K562 (cell line): ENCODE measurements at regions not wholly inside any gene's neighbourhood (a gene's known extent, or its start where the extent isn't known, plus 50 kb on each side); places are given as distances from the start of the nearest gene placed in this dataset.

Experiments
- ATAC-seq: fragments of 200-7000 bp; cut with Tn5 transposase; 3 replicates; pipeline ENCODE4 v1.9.1; 2020; ENCODE audit warnings: moderate library complexity
- BruUV-seq: library from RNA; stranded (reverse); fragments of 400-500 nt; replicated peaks from 2 replicates; lab custom pipeline; 2021; lab: Mats Ljungman, UMichigan
- CTCF ChIA-PET: fragments of 300-600 bp; formaldehyde crosslinking; extraction: SDS; loops from one replicate; lab custom pipeline; 2021; ENCODE audit warnings: low intra/inter-chr PET ratio; lab: Yijun Ruan, JAX
- POLR2A ChIA-PET: fragments of 300-600, 350-650 bp; sonication (Branson Sonifier 250); formaldehyde crosslinking; extraction: SDS; loops from one replicate; lab custom pipeline; 2021; ENCODE audit warnings: antibody characterized with exemption, inconsistent platforms; lab: Yijun Ruan, JAX
- DNase-seq, 4 experiments: peaks; one replicate each; pipeline versions ENCODE4 v3.0.0 to v3.0.0-alpha.2; 2011 to 2018; ENCODE audit warnings: low spot score in 3 of 4, mixed read lengths in 3 of 4; ENCODE audit errors: extremely low read depth in 1 of 4
- FAIRE-seq: peaks from 2 replicates; lab custom pipeline; 2011; peaks lifted over from hg19 to GRCh38; lab: Jason Lieb, UNC
- H2AFZ ChIP-seq: 2 replicates; pipeline ENCODE4 v1.6.0; 2011; ENCODE audit warnings: low read depth, low read length, control low read depth, inconsistent platforms
- H3K27ac ChIP-seq: fragments of 200-600 bp; 3 replicates; pipeline ENCODE4 v1.8.0; 2011; ENCODE audit warnings: low read depth, mild to moderate bottlenecking, control low read depth, inconsistent platforms, low read length, moderate library complexity, mixed read lengths; ENCODE audit errors: extremely low read depth
- H3K27me3 ChIP-seq, 2 experiments: fragments of 300-600 bp in 1 of 2; 2 replicates in 1 of 2; 3 replicates in 1 of 2; pipeline versions ENCODE4 v1.6.0 to v1.8.0; 2011; ENCODE audit warnings: inconsistent platforms in 2 of 2, low read length in 2 of 2, mild to moderate bottlenecking in 1 of 2, mixed read lengths in 1 of 2, moderate library complexity in 1 of 2; ENCODE audit not compliant: control insufficient read depth in 2 of 2, insufficient read depth in 2 of 2
- H3K36me3 ChIP-seq: fragments of 300-600 bp; 3 replicates; pipeline ENCODE4 v1.8.0; 2011; ENCODE audit warnings: mild to moderate bottlenecking, low read length, inconsistent platforms; ENCODE audit not compliant: control insufficient read depth, insufficient read depth
- H3K4me1 ChIP-seq, 2 experiments: fragments of 200-600 bp in 1 of 2; replicated peaks in 1 of 2; 2 replicates in 1 of 2; 3 replicates in 1 of 2; pipeline versions ENCODE4 v1.5.1 to v1.8.0; 2011; ENCODE audit warnings: inconsistent platforms in 2 of 2, low read length in 2 of 2, mild to moderate bottlenecking in 1 of 2, mixed read lengths in 1 of 2, moderate library complexity in 1 of 2; ENCODE audit not compliant: control insufficient read depth in 2 of 2, insufficient read depth in 2 of 2
- H3K4me2 ChIP-seq: 2 replicates; pipeline ENCODE4 v1.6.1; 2011; ENCODE audit warnings: low read length, control low read depth, inconsistent platforms, mixed read lengths; ENCODE audit not compliant: insufficient read depth
- H3K4me3 ChIP-seq: fragments of 200-600 bp; sonication (generic), shearing (Covaris generic); 2 replicates; pipeline ENCODE4 v1.5.1; 2016; ENCODE audit warnings: control low read depth, inconsistent platforms
- H3K79me2 ChIP-seq: fragments of 200-600 bp; 3 replicates; pipeline ENCODE4 v1.8.0; 2011; ENCODE audit warnings: low read length, inconsistent platforms; ENCODE audit not compliant: control insufficient read depth, insufficient read depth
- H3K9ac ChIP-seq, 2 experiments: 2 replicates each; pipeline versions ENCODE4 v1.6.0 to v1.6.1; 2011; ENCODE audit warnings: low read depth in 2 of 2, low read length in 2 of 2, control low read depth in 1 of 2, inconsistent platforms in 1 of 2, mild to moderate bottlenecking in 1 of 2, mixed read lengths in 1 of 2; ENCODE audit not compliant: insufficient read depth in 1 of 2
- H3K9me1 ChIP-seq: one replicate; pipeline ENCODE4 v1.6.0; 2011; ENCODE audit warnings: inconsistent platforms, mild to moderate bottlenecking, low read length, moderate library complexity; ENCODE audit not compliant: control insufficient read depth, insufficient read depth
- H3K9me3 ChIP-seq: replicated peaks from 2 replicates; pipeline ENCODE4 v1.5.1; 2011; ENCODE audit warnings: low read depth, low read length, inconsistent platforms; ENCODE audit not compliant: control insufficient read depth, insufficient read depth
- H4K20me1 ChIP-seq: replicated peaks from 2 replicates; pipeline ENCODE4 v1.6.1; 2011; ENCODE audit warnings: low read length, inconsistent platforms, mixed read lengths; ENCODE audit not compliant: control insufficient read depth, insufficient read depth
- ARID1B ChIP-seq: fragments of 450-650 bp; IDR thresholded peaks from 2 replicates; pipeline ENCODE4 v1.6.1; 2016; ENCODE audit warnings: antibody characterized with exemption, mild to moderate bottlenecking, inconsistent platforms
- ARNT ChIP-seq, 2 experiments: fragments of 450-650 bp; IDR thresholded peaks; 2 replicates each; pipeline ENCODE4 v1.6.1; 2016; ENCODE audit warnings: mild to moderate bottlenecking in 1 of 2
- ATF7 ChIP-seq: fragments of 450-650 bp; IDR thresholded peaks from 2 replicates; pipeline ENCODE4 v1.7.1; 2014; ENCODE audit warnings: mild to moderate bottlenecking, moderate library complexity
- BMI1 ChIP-seq: fragments of 150-350 bp; IDR thresholded peaks from 2 replicates; pipeline ENCODE4 v1.6.1; 2014; ENCODE audit warnings: low read length
- CTCFL ChIP-seq: IDR thresholded peaks from 2 replicates; pipeline ENCODE4 v1.6.1; 2011; ENCODE audit warnings: borderline replicate concordance, low read depth, mild to moderate bottlenecking, moderate library complexity, low read length; ENCODE audit not compliant: insufficient read depth, poor library complexity, severe bottlenecking
- RCOR1 ChIP-seq, 2 experiments: IDR thresholded peaks; 2 replicates each; pipeline ENCODE4 v1.6.1; 2012; ENCODE audit warnings: low read depth in 2 of 2, low read length in 2 of 2, borderline replicate concordance in 1 of 2, improper control_type of control experiment in 1 of 2
- SETDB1 ChIP-seq: IDR thresholded peaks from one replicate; pipeline ENCODE4 v1.6.1; 2012; ENCODE audit warnings: low read length, control low read depth, inconsistent platforms
- SRSF7 ChIP-seq: fragments of 200-400 bp; formaldehyde crosslinking; optimal IDR thresholded peaks from 2 replicates; pipeline ENCODE3; 2017; ENCODE audit warnings: mild to moderate bottlenecking, low read depth, low read length
- TAF1 ChIP-seq: IDR thresholded peaks from 2 replicates; pipeline ENCODE4 v1.6.1; 2011; ENCODE audit warnings: mild to moderate bottlenecking, low read length, moderate library complexity; ENCODE audit not compliant: insufficient read depth, control insufficient read depth, severe bottlenecking; ENCODE audit errors: extremely low read depth
- TOE1 ChIP-seq, 2 experiments: fragments of 450-650 bp in 1 of 2; sonication (generic) in 1 of 2; formaldehyde crosslinking in 1 of 2; IDR thresholded peaks; 2 replicates each; pipeline versions ENCODE4 v1.7.1 to v1.8.0; 2016 to 2022; ENCODE audit warnings: borderline replicate concordance in 2 of 2, mild to moderate bottlenecking in 2 of 2, antibody characterized with exemption in 1 of 2, inconsistent platforms in 1 of 2, low read depth in 1 of 2, missing genetic modification reagents in 1 of 2, moderate library complexity in 1 of 2
- XRCC5 ChIP-seq: fragments of 200-400 bp; formaldehyde crosslinking; IDR thresholded peaks from 2 replicates; pipeline ENCODE4 v1.6.1; 2017; ENCODE audit warnings: low read depth, mild to moderate bottlenecking, low read length
- ZNF253 ChIP-seq: fragments of 250-450 bp; sonication (Bioruptor Pico); conservative IDR thresholded peaks from 2 replicates; pipeline ENCODE4 v1.6.1; 2021; ENCODE audit warnings: mild to moderate bottlenecking
- ZNF695 ChIP-seq: fragments of 450-650 bp; formaldehyde crosslinking; IDR thresholded peaks from 2 replicates; pipeline ENCODE4 v1.4.0; 2020; ENCODE audit warnings: mild to moderate bottlenecking, moderate library complexity
- WGBS: fragments of 100-300 bp; shearing (Covaris generic); methylation state at CpG from one replicate; pipeline ENCODE4 v1.1.6; 2016; ENCODE audit warnings: low coverage, mixed read lengths; ENCODE audit not compliant: insufficient coverage; ENCODE audit errors: missing lambda C conversion rate; 5-methylcytosine and 5-hydroxymethylcytosine counted together
- in situ Hi-C: fragments of 300-500 bp; cut with MboI; formaldehyde crosslinking; loops from 4 replicates; pipeline ENCODE4 v1.15.0; 2018; ENCODE audit warnings: inconsistent platforms, mixed read lengths
- intact Hi-C: fragments of 100-400 bp; cut with micrococcal nuclease; formaldehyde crosslinking; loops from 2 replicates; pipeline ENCODE4 v1.14.2; 2022
- TF ChIP-seq, protein P1 (sequence below): fragments of 450-650 bp; IDR thresholded peaks from 2 replicates; pipeline ENCODE4 v1.6.1; 2017; ENCODE audit warnings: antibody characterized with exemption, mild to moderate bottlenecking

- H2AFZ ChIP-seq: no peak overlapping the region
- TF ChIP-seq TOE1 (IDR thresholded peaks at IDR 0.05; ENCODE audit: borderline replicate concordance): no peak
- no peak for TF ChIP-seq TOE1 (CRISPR knock-in tag; IDR thresholded peaks at IDR 0.05; ENCODE audit: borderline replicate concordance, low read depth)
- TF ChIP-seq BMI1: no peak
- TF ChIP-seq XRCC5: no peak
- TF ChIP-seq CTCFL: no peak
- TF ChIP-seq ZNF253 (CRISPR knock-in tag): no peak
- TF ChIP-seq SETDB1: no peak
- TF ChIP-seq ZNF695 (CRISPR knock-in tag): no peak
- no peak for TF ChIP-seq SRSF7
- TF ChIP-seq TAF1: no peak
- TF ChIP-seq, protein P1, sequence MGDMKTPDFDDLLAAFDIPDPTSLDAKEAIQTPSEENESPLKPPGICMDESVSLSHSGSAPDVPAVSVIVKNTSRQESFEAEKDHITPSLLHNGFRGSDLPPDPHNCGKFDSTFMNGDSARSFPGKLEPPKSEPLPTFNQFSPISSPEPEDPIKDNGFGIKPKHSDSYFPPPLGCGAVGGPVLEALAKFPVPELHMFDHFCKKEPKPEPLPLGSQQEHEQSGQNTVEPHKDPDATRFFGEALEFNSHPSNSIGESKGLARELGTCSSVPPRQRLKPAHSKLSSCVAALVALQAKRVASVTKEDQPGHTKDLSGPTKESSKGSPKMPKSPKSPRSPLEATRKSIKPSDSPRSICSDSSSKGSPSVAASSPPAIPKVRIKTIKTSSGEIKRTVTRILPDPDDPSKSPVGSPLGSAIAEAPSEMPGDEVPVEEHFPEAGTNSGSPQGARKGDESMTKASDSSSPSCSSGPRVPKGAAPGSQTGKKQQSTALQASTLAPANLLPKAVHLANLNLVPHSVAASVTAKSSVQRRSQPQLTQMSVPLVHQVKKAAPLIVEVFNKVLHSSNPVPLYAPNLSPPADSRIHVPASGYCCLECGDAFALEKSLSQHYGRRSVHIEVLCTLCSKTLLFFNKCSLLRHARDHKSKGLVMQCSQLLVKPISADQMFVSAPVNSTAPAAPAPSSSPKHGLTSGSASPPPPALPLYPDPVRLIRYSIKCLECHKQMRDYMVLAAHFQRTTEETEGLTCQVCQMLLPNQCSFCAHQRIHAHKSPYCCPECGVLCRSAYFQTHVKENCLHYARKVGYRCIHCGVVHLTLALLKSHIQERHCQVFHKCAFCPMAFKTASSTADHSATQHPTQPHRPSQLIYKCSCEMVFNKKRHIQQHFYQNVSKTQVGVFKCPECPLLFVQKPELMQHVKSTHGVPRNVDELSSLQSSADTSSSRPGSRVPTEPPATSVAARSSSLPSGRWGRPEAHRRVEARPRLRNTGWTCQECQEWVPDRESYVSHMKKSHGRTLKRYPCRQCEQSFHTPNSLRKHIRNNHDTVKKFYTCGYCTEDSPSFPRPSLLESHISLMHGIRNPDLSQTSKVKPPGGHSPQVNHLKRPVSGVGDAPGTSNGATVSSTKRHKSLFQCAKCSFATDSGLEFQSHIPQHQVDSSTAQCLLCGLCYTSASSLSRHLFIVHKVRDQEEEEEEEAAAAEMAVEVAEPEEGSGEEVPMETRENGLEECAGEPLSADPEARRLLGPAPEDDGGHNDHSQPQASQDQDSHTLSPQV: no peak
- TF ChIP-seq ARID1B: no peak
- TF ChIP-seq ARNT (IDR thresholded peaks at IDR 0.05): no peak
- no peak for TF ChIP-seq RCOR1 (IDR thresholded peaks at IDR 0.05; ENCODE audit: borderline replicate concordance in 1 of 2, low read depth in 2 of 2, low read length in 2 of 2)
- TF ChIP-seq ATF7: no peak
- H3K9ac ChIP-seq: no peak overlapping the region
- H3K27ac ChIP-seq: no peak overlapping the region
- H3K4me1 ChIP-seq: peaks cover 0 to 6% of the 10 kb centered on the region in 2 experiments; a peak in 1 of 5 replicates
- ATAC-seq: no peak
- no peak overlapping the region for H3K4me2 ChIP-seq
- CTCF ChIA-PET: no interaction called here
- intact Hi-C loops: no loop called here
- H4K20me1 ChIP-seq: no peaks in the 10 kb centered on the region
- DNase-seq: no peak
- H3K27me3 ChIP-seq: peaks cover 4 to 36% of the 10 kb centered on the region in 2 experiments; a peak in 4 of 5 replicates
- in situ Hi-C loops: no loop called here
- H3K36me3 ChIP-seq: no peaks in the 10 kb centered on the region
- H3K79me2 ChIP-seq: no peaks in the 10 kb centered on the region
- FAIRE-seq: no peak
- POLR2A ChIA-PET: no interaction called here
- H3K4me3 ChIP-seq: no peak overlapping the region
- H3K9me3 ChIP-seq: no peaks in the 10 kb centered on the region
- BruUV-seq: no TSS peak
- 0% methylated on average over 4 of the region's 4 CpGs for WGBS
- no peaks in the 10 kb centered on the region for H3K9me1 ChIP-seq
These were observed 304.7 kb upstream of the FOXQ1 start for GRCh38 chr6:1007159-1007558.
